Activated CD4-positive, alpha-beta memory T cell treated with anti-CD3 and anti-CD28 coated beads, Interleukin-2, amount 10 ng/mL, durations not matched to agents 7 days and 5 days (primary cell): ENCODE measurements at regions not wholly inside any gene's neighbourhood (a gene's known extent, or its start where the extent isn't known, plus 50 kb on each side); places are given as distances from the start of the nearest gene placed in this dataset.
A peak's percentile ranks its signal among the peaks of the same experiment; 100 is the strongest.

Experiments
- CTCF ChIA-PET: fragments of 350-600 bp; sonication (Branson Sonifier 250); formaldehyde crosslinking; loops from one replicate; lab custom pipeline; 2021; ENCODE audit warnings: antibody characterized with exemption, inconsistent platforms; lab: Charles Lee
- POLR2A ChIA-PET: fragments of 350-600 bp; sonication (Branson Sonifier 250); formaldehyde crosslinking; loops from one replicate; lab custom pipeline; 2021; ENCODE audit warnings: antibody characterized with exemption; lab: Charles Lee
- DNase-seq: peaks from one replicate; pipeline ENCODE4 v3.0.0-alpha.2; 2020
- H3K27ac Mint-ChIP-seq: one replicate; pipeline ENCODE4 v1.8.0; 2021; ENCODE audit warnings: mild to moderate bottlenecking, mixed read lengths
- H3K27me3 Mint-ChIP-seq: one replicate; pipeline ENCODE4 v1.8.0; 2021; ENCODE audit warnings: mixed read lengths
- H3K36me3 Mint-ChIP-seq: one replicate; pipeline ENCODE4 v1.8.0; 2021; ENCODE audit warnings: low read depth, mixed read lengths
- H3K4me1 Mint-ChIP-seq: one replicate; pipeline ENCODE4 v1.8.0; 2021; ENCODE audit warnings: mixed read lengths
- H3K4me3 Mint-ChIP-seq: one replicate; pipeline ENCODE4 v1.8.0; 2021; ENCODE audit warnings: mild to moderate bottlenecking, mixed read lengths
- H3K9me3 Mint-ChIP-seq: one replicate; pipeline ENCODE4 v1.8.0; 2021; ENCODE audit warnings: mixed read lengths

- H3K9me3 Mint-ChIP-seq: no peaks in the 10 kb centered on the region
- ChIA-PET POLR2A (no interaction called here), CTCF (no interaction called here)
- peaks cover 12% of the 10 kb centered on the region for H3K4me1 Mint-ChIP-seq
- DNase-seq: no peak
- H3K4me3 Mint-ChIP-seq: no peak overlapping the region
- H3K36me3 Mint-ChIP-seq: no peaks in the 10 kb centered on the region
- H3K27ac Mint-ChIP-seq: no peak overlapping the region
- H3K27me3 Mint-ChIP-seq: peaks cover 26% of the 10 kb centered on the region
Observed at GRCh38 chr20:57867181-57867803, 157.5 kb upstream of the PMEPA1 start.

GRCh38 chr20:57866250-57867106, 156.7 kb upstream of the PMEPA1 start:
- CTCF ChIA-PET: no interaction called here
- Mint-ChIP-seq H3K27ac (no peak overlapping the region), H3K9me3 (no peaks in the 10 kb centered on the region), H3K4me3 (no peak overlapping the region), H3K36me3 (no peaks in the 10 kb centered on the region), H3K27me3 (peaks cover 26% of the 10 kb centered on the region), H3K4me1 (peaks cover 12% of the 10 kb centered on the region)
- no peak for DNase-seq
- POLR2A ChIA-PET: no interaction called here

- peaks cover 29% of the 10 kb centered on the region for H3K27me3 Mint-ChIP-seq
- no peak overlapping the region for H3K27ac Mint-ChIP-seq
- H3K36me3 Mint-ChIP-seq: no peaks in the 10 kb centered on the region
- no peaks in the 10 kb centered on the region for H3K9me3 Mint-ChIP-seq
- peaks cover 12% of the 10 kb centered on the region for H3K4me1 Mint-ChIP-seq
- POLR2A ChIA-PET: no interaction called here
- DNase-seq: no peak
- H3K4me3 Mint-ChIP-seq: no peak overlapping the region
- CTCF ChIA-PET: no interaction called here
Observed at GRCh38 chr20:57865266-57865665, 155.5 kb upstream of the PMEPA1 start.

- CTCF ChIA-PET: no interaction called here
- peaks cover 28% of the 10 kb centered on the region for H3K4me1 Mint-ChIP-seq
- H3K27me3 Mint-ChIP-seq: peaks cover 22% of the 10 kb centered on the region
- DNase-seq: no peak
- no peaks in the 10 kb centered on the region for H3K36me3 Mint-ChIP-seq
- no peak overlapping the region for H3K27ac Mint-ChIP-seq
- no peaks in the 10 kb centered on the region for H3K9me3 Mint-ChIP-seq
- POLR2A ChIA-PET: no interaction called here
- H3K4me3 Mint-ChIP-seq: no peak overlapping the region
Observed at GRCh38 chr20:57860576-57860975, 150.8 kb upstream of the PMEPA1 start.

GRCh38 chr20:57857969-57858368, 148.2 kb upstream of the PMEPA1 start:
- H3K27ac Mint-ChIP-seq: no peak overlapping the region
- peaks cover 20% of the 10 kb centered on the region for H3K27me3 Mint-ChIP-seq
- DNase-seq: no peak
- peaks cover 23% of the 10 kb centered on the region for H3K4me1 Mint-ChIP-seq
- ChIA-PET POLR2A (no interaction called here), CTCF (no interaction called here)
- no peaks in the 10 kb centered on the region for H3K36me3 Mint-ChIP-seq
- no peaks in the 10 kb centered on the region for H3K9me3 Mint-ChIP-seq
- no peak overlapping the region for H3K4me3 Mint-ChIP-seq

GRCh38 chr20:57857118-57857517, 147.3 kb upstream of the PMEPA1 start:
- Mint-ChIP-seq H3K4me3 (no peak overlapping the region), H3K27ac (no peak overlapping the region), H3K9me3 (no peaks in the 10 kb centered on the region), H3K27me3 (peaks cover 21% of the 10 kb centered on the region), H3K4me1 (peaks cover 23% of the 10 kb centered on the region), H3K36me3 (no peaks in the 10 kb centered on the region)
- no peak for DNase-seq
- ChIA-PET CTCF (interaction anchor here (0.8 kb wide), 1 partner anchor 235 kb away, joined by 3 read pairs; no protein-coding TSS in a partner anchor), POLR2A (no interaction called here)

- Mint-ChIP-seq H3K36me3 (no peaks in the 10 kb centered on the region), H3K9me3 (no peaks in the 10 kb centered on the region), H3K4me1 (peaks cover 23% of the 10 kb centered on the region), H3K27me3 (peaks cover 25% of the 10 kb centered on the region), H3K27ac (peak overlapping the region; percentile 48), H3K4me3 (no peak overlapping the region)
- CTCF ChIA-PET: interaction anchor here (0.8 kb wide), 1 partner anchor 234 kb away, joined by 3 read pairs; no protein-coding TSS in a partner anchor
- DNase-seq: peak; percentile 32
- POLR2A ChIA-PET: no interaction called here
Observed at GRCh38 chr20:57856658-57857057, 146.8 kb upstream of the PMEPA1 start.

GRCh38 chr20:57851796-57852195, 142.0 kb upstream of the PMEPA1 start:
- Mint-ChIP-seq H3K36me3 (no peaks in the 10 kb centered on the region), H3K4me3 (no peak overlapping the region), H3K27ac (no peak overlapping the region), H3K27me3 (peaks cover 31% of the 10 kb centered on the region), H3K4me1 (peaks cover 11% of the 10 kb centered on the region), H3K9me3 (no peaks in the 10 kb centered on the region)
- ChIA-PET POLR2A (no interaction called here), CTCF (no interaction called here)
- DNase-seq: no peak

- POLR2A ChIA-PET: no interaction called here
- peaks cover 33% of the 10 kb centered on the region for H3K27me3 Mint-ChIP-seq
- CTCF ChIA-PET: no interaction called here
Observed at GRCh38 chr20:57851025-57851682, 141.3 kb upstream of the PMEPA1 start.

GRCh38 chr20:57849521-57850215, 139.9 kb upstream of the PMEPA1 start:
- CTCF ChIA-PET: no interaction called here
- peaks cover 38% of the 10 kb centered on the region for H3K27me3 Mint-ChIP-seq
- no peaks in the 10 kb centered on the region for H3K36me3 Mint-ChIP-seq

More at GRCh38 chr20:57851025-57851682, 141.3 kb upstream of the PMEPA1 start:
- Mint-ChIP-seq H3K9me3 (no peaks in the 10 kb centered on the region), H3K36me3 (no peaks in the 10 kb centered on the region), H3K4me1 (peaks cover 7% of the 10 kb centered on the region), H3K27ac (no peak overlapping the region), H3K4me3 (no peak overlapping the region)
- DNase-seq: no peak

GRCh38 chr20:57849121-57849520, 139.3 kb upstream of the PMEPA1 start:
- Mint-ChIP-seq H3K36me3 (no peaks in the 10 kb centered on the region), H3K9me3 (no peaks in the 10 kb centered on the region)

More at GRCh38 chr20:57849521-57850215, 139.9 kb upstream of the PMEPA1 start:
- Mint-ChIP-seq H3K4me1 (no peaks in the 10 kb centered on the region), H3K27ac (no peak overlapping the region), H3K9me3 (no peaks in the 10 kb centered on the region), H3K4me3 (no peak overlapping the region)
- POLR2A ChIA-PET: no interaction called here
- peak; percentile 8 for DNase-seq

GRCh38 chr20:57848282-57848681, 138.5 kb upstream of the PMEPA1 start:
- Mint-ChIP-seq H3K4me3 (no peak overlapping the region), H3K4me1 (no peaks in the 10 kb centered on the region), H3K9me3 (no peaks in the 10 kb centered on the region), H3K27me3 (peaks cover 29% of the 10 kb centered on the region), H3K27ac (no peak overlapping the region), H3K36me3 (no peaks in the 10 kb centered on the region)
- POLR2A ChIA-PET: no interaction called here
- CTCF ChIA-PET: interaction anchor here (1.0 kb wide), 1 partner anchor 252 kb away, joined by 3 read pairs; no protein-coding TSS in a partner anchor
- DNase-seq: no peak

More at GRCh38 chr20:57849121-57849520, 139.3 kb upstream of the PMEPA1 start:
- Mint-ChIP-seq H3K4me3 (no peak overlapping the region), H3K27ac (no peak overlapping the region), H3K4me1 (no peaks in the 10 kb centered on the region), H3K27me3 (peaks cover 35% of the 10 kb centered on the region)
- CTCF ChIA-PET: no interaction called here
- POLR2A ChIA-PET: no interaction called here
- DNase-seq: peak; percentile 6
